ENCODE measurements at regions not wholly inside any gene's neighbourhood (a gene's known extent, or its start where the extent isn't known, plus 50 kb on each side); places are given as distances from the start of the nearest gene placed in this dataset.

- no peak overlapping the region for H3K4me3 ChIP-seq (ENCODE audit: low read length)
- DNase-seq (ENCODE audit: low read depth), result no peak
- TF ChIP-seq, protein P1, sequence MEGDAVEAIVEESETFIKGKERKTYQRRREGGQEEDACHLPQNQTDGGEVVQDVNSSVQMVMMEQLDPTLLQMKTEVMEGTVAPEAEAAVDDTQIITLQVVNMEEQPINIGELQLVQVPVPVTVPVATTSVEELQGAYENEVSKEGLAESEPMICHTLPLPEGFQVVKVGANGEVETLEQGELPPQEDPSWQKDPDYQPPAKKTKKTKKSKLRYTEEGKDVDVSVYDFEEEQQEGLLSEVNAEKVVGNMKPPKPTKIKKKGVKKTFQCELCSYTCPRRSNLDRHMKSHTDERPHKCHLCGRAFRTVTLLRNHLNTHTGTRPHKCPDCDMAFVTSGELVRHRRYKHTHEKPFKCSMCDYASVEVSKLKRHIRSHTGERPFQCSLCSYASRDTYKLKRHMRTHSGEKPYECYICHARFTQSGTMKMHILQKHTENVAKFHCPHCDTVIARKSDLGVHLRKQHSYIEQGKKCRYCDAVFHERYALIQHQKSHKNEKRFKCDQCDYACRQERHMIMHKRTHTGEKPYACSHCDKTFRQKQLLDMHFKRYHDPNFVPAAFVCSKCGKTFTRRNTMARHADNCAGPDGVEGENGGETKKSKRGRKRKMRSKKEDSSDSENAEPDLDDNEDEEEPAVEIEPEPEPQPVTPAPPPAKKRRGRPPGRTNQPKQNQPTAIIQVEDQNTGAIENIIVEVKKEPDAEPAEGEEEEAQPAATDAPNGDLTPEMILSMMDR (IDR thresholded peaks at IDR 0.05; ENCODE audit: insufficient read depth, low read depth, low read length, missing control alignments), result no peak
Observed at GRCh38 chr2:103138123-103138901, 376.5 kb downstream of the TMEM182 start.

- H3K4me3 ChIP-seq (ENCODE audit: low read length), result no peak overlapping the region
- TF ChIP-seq, protein P1 (IDR thresholded peaks at IDR 0.05; ENCODE audit: insufficient read depth, low read depth, low read length, missing control alignments), result no peak
- DNase-seq (ENCODE audit: low read depth), result no peak
Observed at GRCh38 chr2:103139628-103140268, 377.9 kb downstream of the TMEM182 start.

DNA sequence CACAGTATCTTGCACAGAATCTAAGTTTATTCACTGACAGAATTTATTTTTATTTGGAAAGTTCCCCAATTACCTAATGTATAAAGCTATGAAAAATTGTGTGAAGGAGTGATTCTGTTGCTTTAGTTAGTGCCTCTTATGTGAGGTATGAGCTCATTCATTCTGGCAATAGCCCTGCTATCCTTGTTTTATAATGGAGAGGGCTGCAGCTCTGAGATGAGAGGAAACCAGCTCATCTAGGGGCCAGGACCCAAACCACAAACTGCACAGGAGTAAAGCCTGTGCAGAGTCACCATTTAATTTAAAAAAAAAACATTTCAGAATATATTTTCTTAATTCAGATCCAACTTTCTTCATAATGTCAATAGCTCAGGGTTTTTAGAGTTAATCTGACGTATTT is 383.0 kb downstream of the TMEM182 start:
- no peak for DNase-seq (ENCODE audit: low read depth)
- TF ChIP-seq, protein P1 (IDR thresholded peaks at IDR 0.05; ENCODE audit: insufficient read depth, low read depth, low read length, missing control alignments), result no peak
- H3K4me3 ChIP-seq (ENCODE audit: low read length), result no peak overlapping the region

DNA sequence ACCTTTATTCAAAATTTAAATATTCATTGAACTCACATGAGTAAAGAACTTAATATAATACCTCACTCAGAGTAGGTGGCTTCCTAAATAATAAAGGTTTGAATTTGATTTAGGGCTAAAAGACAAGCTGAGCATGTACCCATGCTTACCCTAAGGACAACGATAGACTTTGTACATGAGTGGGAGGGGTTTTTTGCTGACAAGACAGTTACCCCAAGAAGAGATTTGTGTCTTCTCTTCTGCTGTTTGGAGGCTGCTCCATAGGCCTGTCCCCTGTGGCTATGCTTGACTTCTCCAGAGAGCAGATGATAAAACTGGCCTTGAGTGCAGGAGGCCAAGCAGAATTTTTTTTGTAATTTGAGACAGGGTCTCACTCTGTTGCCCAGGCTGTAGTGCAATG is 383.9 kb downstream of the TMEM182 start:
- no peak overlapping the region for H3K4me3 ChIP-seq (ENCODE audit: low read length)
- DNase-seq (ENCODE audit: low read depth), result no peak
- TF ChIP-seq, protein P1 (IDR thresholded peaks at IDR 0.05; ENCODE audit: insufficient read depth, low read depth, low read length, missing control alignments), result no peak

DNA sequence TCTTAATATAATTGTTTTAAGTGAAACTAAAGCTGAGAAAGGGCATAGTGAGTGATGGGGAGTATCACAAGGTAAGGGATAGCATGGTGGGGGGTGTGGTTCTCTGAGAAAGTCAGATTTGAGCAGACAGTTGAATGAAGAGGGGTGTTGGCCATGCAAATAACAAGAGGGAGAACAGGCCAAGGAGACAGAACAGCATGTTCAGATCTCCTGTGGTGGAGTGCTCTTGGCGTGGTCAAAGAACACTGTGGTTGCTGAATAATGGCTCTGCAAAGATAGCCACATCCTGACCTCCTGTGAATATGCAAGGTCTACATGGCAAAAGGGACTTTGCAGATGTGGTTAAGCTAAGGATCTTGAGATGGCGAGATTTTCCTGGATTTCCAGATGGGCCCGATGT is 389.2 kb downstream of the TMEM182 start:
- no peak overlapping the region for H3K4me3 ChIP-seq (ENCODE audit: low read length)
- TF ChIP-seq, protein P1 (IDR thresholded peaks at IDR 0.05; ENCODE audit: insufficient read depth, low read depth, low read length, missing control alignments), result no peak
- no peak for DNase-seq (ENCODE audit: low read depth)

- DNase-seq (ENCODE audit: low read depth), result no peak
- TF ChIP-seq, protein P1 (IDR thresholded peaks at IDR 0.05; ENCODE audit: insufficient read depth, low read depth, low read length, missing control alignments), result no peak
- no peak overlapping the region for H3K4me3 ChIP-seq (ENCODE audit: low read length)
Observed at GRCh38 chr2:103152556-103152955, 390.7 kb downstream of the TMEM182 start.
